B cell (primary cell): ENCODE measurements at regions not wholly inside any gene's neighbourhood (a gene's known extent, or its start where the extent isn't known, plus 50 kb on each side); places are given as distances from the start of the nearest gene placed in this dataset.

ENCODE experiments used
- ATAC-seq: fragments of 200-7000 bp; cut with Tn5 transposase; one replicate; pipeline ENCODE4 v1.10.0; 2021; ENCODE audit warnings: low read depth, mild to moderate bottlenecking, moderate number of reproducible peaks, moderate library complexity
- CTCF ChIA-PET: fragments of 350-600 bp; sonication (Branson Sonifier 250); formaldehyde crosslinking; loops from one replicate; lab custom pipeline; 2021; ENCODE audit warnings: antibody characterized with exemption, inconsistent platforms; lab: Charles Lee
- POLR2A ChIA-PET: fragments of 350-600 bp; sonication (Branson Sonifier 250); formaldehyde crosslinking; loops from one replicate; lab custom pipeline; 2021; ENCODE audit warnings: antibody characterized with exemption; lab: Charles Lee
- DNase-seq: peaks from one replicate; pipeline ENCODE4 v3.0.0; 2013
- H2AFZ ChIP-seq: 2 replicates; pipeline ENCODE4 v1.6.1; 2012; ENCODE audit warnings: mild to moderate bottlenecking, low read depth, low read length; ENCODE audit not compliant: insufficient read depth, poor library complexity, severe bottlenecking
- H3K27ac ChIP-seq, 2 donors: 1 replicate in 1 of 2; 2 replicates in 1 of 2; pipeline ENCODE4 v1.5.1; 2012 to 2013; ENCODE audit warnings: low read length in 2 of 2, mild to moderate bottlenecking in 2 of 2, moderate library complexity in 1 of 2
- H3K27me3 ChIP-seq, 4 experiments: fragments of 200-600 bp in 1 of 4; sonication (generic) in 1 of 4; replicated peaks in 1 of 4; 1 replicate in 2 of 4; 2 replicates in 2 of 4; pipeline versions ENCODE4 v1.6.1 to v1.7.0; 2013 to 2016; ENCODE audit warnings: low read length in 3 of 4, mild to moderate bottlenecking in 2 of 4, mixed read lengths in 1 of 4, moderate library complexity in 1 of 4; ENCODE audit not compliant: insufficient read depth in 4 of 4, control insufficient read depth in 3 of 4; ENCODE audit errors: control extremely low read depth in 1 of 4
- H3K36me3 ChIP-seq, 2 experiments: replicated peaks in 1 of 2; 1 replicate in 1 of 2; 2 replicates in 1 of 2; pipeline versions ENCODE4 v1.6.1 to v1.7.1; 2013; ENCODE audit warnings: low read length in 1 of 2; ENCODE audit not compliant: insufficient read depth in 2 of 2, control insufficient read depth in 1 of 2; ENCODE audit errors: control extremely low read depth in 1 of 2, extremely low read depth in 1 of 2
- H3K4me1 ChIP-seq, 2 donors: fragments of 200-600 bp in 1 of 2; sonication (generic) in 1 of 2; 1 replicate in 1 of 2; 2 replicates in 1 of 2; pipeline versions ENCODE4 v1.5.1 to v1.6.1; 2013 to 2017; ENCODE audit warnings: low read length in 2 of 2; ENCODE audit not compliant: control insufficient read depth in 2 of 2, insufficient read depth in 2 of 2
- H3K4me2 ChIP-seq: replicated peaks from 2 replicates; pipeline ENCODE3; 2012; ENCODE audit warnings: mild to moderate bottlenecking, low read depth, low read length; ENCODE audit not compliant: poor library complexity, severe bottlenecking
- H3K4me3 ChIP-seq, 5 experiments: fragments of 200-600 bp in 1 of 5; sonication (generic) in 1 of 5; 1 replicate in 3 of 5; 2 replicates in 2 of 5; pipeline versions ENCODE4 v1.5.1 to v1.7.0; 2011 to 2016; ENCODE audit warnings: low read length in 4 of 5, mild to moderate bottlenecking in 4 of 5, low read depth in 2 of 5, control low read depth in 1 of 5, moderate library complexity in 1 of 5; ENCODE audit not compliant: insufficient read depth in 1 of 5; ENCODE audit errors: control extremely low read depth in 1 of 5, extremely low read depth in 1 of 5
- H3K79me2 ChIP-seq: fragments of 200-600 bp; sonication (generic); one replicate; pipeline ENCODE4 v1.6.0; 2016; ENCODE audit warnings: low read length; ENCODE audit not compliant: control insufficient read depth, insufficient read depth
- H3K9ac ChIP-seq: fragments of 200-600 bp; sonication (generic); 2 replicates; pipeline ENCODE4 v1.6.1; 2017; ENCODE audit warnings: mild to moderate bottlenecking, low read length, moderate library complexity
- H3K9me3 ChIP-seq, 3 donors: one replicate each; pipeline versions ENCODE4 v1.6.1 to v1.7.1; 2013; ENCODE audit warnings: low read length in 2 of 3; ENCODE audit not compliant: control insufficient read depth in 2 of 3, insufficient read depth in 1 of 3; ENCODE audit errors: control extremely low read depth in 1 of 3
- H4K20me1 ChIP-seq: 2 replicates; pipeline ENCODE4 v1.6.0; 2012; ENCODE audit warnings: mild to moderate bottlenecking, low read length; ENCODE audit not compliant: insufficient read depth, control insufficient read depth, poor library complexity, severe bottlenecking
- H3K27ac Mint-ChIP-seq: one replicate; pipeline ENCODE4 v1.8.0; 2021; ENCODE audit warnings: mixed read lengths
- H3K27me3 Mint-ChIP-seq: one replicate; pipeline ENCODE4 v1.8.0; 2021; ENCODE audit warnings: mixed read lengths
- H3K4me1 Mint-ChIP-seq: one replicate; pipeline ENCODE4 v1.8.0; 2021; ENCODE audit warnings: mixed read lengths
- H3K4me3 Mint-ChIP-seq: one replicate; pipeline ENCODE4 v1.8.0; 2021; ENCODE audit warnings: mixed read lengths
- H3K9me3 Mint-ChIP-seq: one replicate; pipeline ENCODE4 v1.8.0; 2022; ENCODE audit warnings: mixed read lengths; ENCODE audit not compliant: insufficient read depth
- CTCF ChIP-seq: fragments of 200-600 bp; IDR thresholded peaks from one replicate; pipeline ENCODE4 v1.8.0; 2022; ENCODE audit warnings: antibody characterized with exemption, mild to moderate bottlenecking
- EZH2 ChIP-seq: IDR thresholded peaks from 2 replicates; pipeline ENCODE4 v1.6.1; 2012; ENCODE audit warnings: borderline replicate concordance, low read depth, mild to moderate bottlenecking, moderate library complexity, low read length; ENCODE audit not compliant: insufficient read depth, poor library complexity, severe bottlenecking
- WGBS: methylation state at CpG from one replicate; pipeline ENCODE4 v1.1.5; 2013; ENCODE audit warnings: missing lambda C conversion rate; ENCODE audit not compliant: insufficient coverage; 5-methylcytosine and 5-hydroxymethylcytosine counted together
- intact Hi-C: fragments of 100-400 bp; cut with micrococcal nuclease; formaldehyde crosslinking; loops from one replicate; pipeline ENCODE4 v1.10.0; 2022

GRCh38 chr14:65267856-65268255, 144.7 kb upstream of the FUT8 start:
- ChIA-PET POLR2A (interaction anchor here (0.6 kb wide), 1 partner anchor 19 kb away, joined by 5 read pairs; no protein-coding TSS in a partner anchor), CTCF (no interaction called here)
- Mint-ChIP-seq H3K4me1 (peaks cover 23% of the 10 kb centered on the region), H3K9me3 (no peaks in the 10 kb centered on the region), H3K4me3 (no peak overlapping the region), H3K27me3 (no peaks in the 10 kb centered on the region), H3K27ac (no peak overlapping the region)
- Histone ChIP-seq H3K4me2 (no peak overlapping the region), H3K9ac (no peak overlapping the region), H3K27me3 (no peaks in the 10 kb centered on the region), H3K9me3 (no peaks in the 10 kb centered on the region), H2AFZ (no peak overlapping the region), H4K20me1 (no peaks in the 10 kb centered on the region), H3K27ac (no peak overlapping the region), H3K79me2 (no peaks in the 10 kb centered on the region), H3K4me3 (no peak overlapping the region), H3K36me3 (no peaks in the 10 kb centered on the region), H3K4me1 (peaks cover 10 to 11% of the 10 kb centered on the region in 2 donors)
- intact Hi-C loops, result no loop called here
- 100% methylated on average over 3 of the region's 5 CpGs for WGBS
- DNase-seq, result no peak
- no peak for ATAC-seq
- TF ChIP-seq CTCF, result no peak
- TF ChIP-seq EZH2, result no peak

GRCh38 chr14:65268594-65268993, 143.9 kb upstream of the FUT8 start:
- H3K9me3 ChIP-seq, result no peaks in the 10 kb centered on the region
- TF ChIP-seq EZH2, result no peak
- no peak for TF ChIP-seq CTCF
- Mint-ChIP-seq H3K4me3 (no peak overlapping the region), H3K9me3 (no peaks in the 10 kb centered on the region), H3K4me1 (peaks cover 23% of the 10 kb centered on the region), H3K27me3 (no peaks in the 10 kb centered on the region), H3K27ac (peak overlapping the region; percentile 69)
- ChIA-PET POLR2A (no interaction called here), CTCF (interaction anchor here (0.7 to 1.3 kb wide), 5 partner anchors 12 to 143 kb away, joined by 3 to 5 read pairs (median 3); no protein-coding TSS in a partner anchor)
- no peaks in the 10 kb centered on the region for H3K27me3 ChIP-seq
- no peak overlapping the region for H3K9ac ChIP-seq
- H3K4me1 ChIP-seq, result peaks cover 10 to 11% of the 10 kb centered on the region in 2 donors
- no peak overlapping the region for H3K27ac ChIP-seq
- no peaks in the 10 kb centered on the region for H3K79me2 ChIP-seq
- H2AFZ ChIP-seq, result peak overlapping the region; percentile 39
- H3K4me2 ChIP-seq, result peak overlapping the region; percentile 12
- ATAC-seq (no peak), DNase-seq (peak; percentile 29)
- no peak overlapping the region for H3K4me3 ChIP-seq
- intact Hi-C loops, result no loop called here
- WGBS, result 100% methylated on average over 2 of the region's 5 CpGs
- no peaks in the 10 kb centered on the region for H4K20me1 ChIP-seq
- no peaks in the 10 kb centered on the region for H3K36me3 ChIP-seq
